ENCODE measurements at regions not wholly inside any gene's neighbourhood (a gene's known extent, or its start where the extent isn't known, plus 50 kb on each side); places are given as distances from the start of the nearest gene placed in this dataset.
A peak's percentile ranks its signal among the peaks of the same experiment; 100 is the strongest.
"Not testable (repeated sequence)": the region's sequence is repeated elsewhere in the genome, so short reads cannot be mapped to it uniquely, and the experiment has no call there.

DNA sequence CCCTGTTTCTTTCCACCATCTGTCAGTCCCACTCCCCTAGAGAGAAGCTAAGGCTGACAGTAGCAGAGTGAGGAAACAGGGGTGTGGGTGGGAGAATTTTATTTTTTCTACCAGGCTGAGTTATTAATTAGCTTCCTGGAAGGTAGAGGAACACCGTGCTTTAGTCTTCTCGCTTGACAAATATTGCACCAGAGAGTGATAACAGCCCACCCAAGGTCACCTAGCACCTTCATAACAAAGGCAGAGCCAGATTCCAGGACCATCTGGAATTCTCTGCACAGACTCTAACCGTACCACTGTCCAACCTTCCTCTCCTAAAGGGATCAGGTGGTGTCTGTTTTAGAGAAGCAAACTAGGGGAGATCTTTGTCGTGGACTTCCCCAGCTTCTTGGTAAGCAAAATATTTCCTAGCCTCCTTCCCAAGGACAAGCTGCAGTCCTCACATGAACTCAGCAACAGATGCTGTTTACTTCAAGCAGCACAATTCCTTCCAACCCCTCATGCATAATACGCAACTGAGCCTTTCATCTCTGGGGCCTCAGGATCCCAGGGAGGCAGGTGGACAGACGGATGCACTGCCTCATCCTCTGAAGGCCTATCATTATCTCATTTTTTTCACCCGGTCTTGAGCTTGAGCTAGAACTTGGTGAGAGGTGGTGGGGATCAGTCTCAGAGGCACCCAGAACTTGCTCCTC, 308.7 kb upstream of the BRINP1 start:
- Mint-ChIP-seq H3K27me3 (peaks cover 4 to 5% of the 10 kb centered on the region in 2 donors), H3K27ac (no peak overlapping the region), H3K4me3 (no peak overlapping the region), H3K4me1 (no peaks in the 10 kb centered on the region), H3K36me3 (no peaks in the 10 kb centered on the region), H3K9me3 (no peaks in the 10 kb centered on the region)
- no peak for DNase-seq
- ATAC-seq (replicated peaks): no peak

DNA sequence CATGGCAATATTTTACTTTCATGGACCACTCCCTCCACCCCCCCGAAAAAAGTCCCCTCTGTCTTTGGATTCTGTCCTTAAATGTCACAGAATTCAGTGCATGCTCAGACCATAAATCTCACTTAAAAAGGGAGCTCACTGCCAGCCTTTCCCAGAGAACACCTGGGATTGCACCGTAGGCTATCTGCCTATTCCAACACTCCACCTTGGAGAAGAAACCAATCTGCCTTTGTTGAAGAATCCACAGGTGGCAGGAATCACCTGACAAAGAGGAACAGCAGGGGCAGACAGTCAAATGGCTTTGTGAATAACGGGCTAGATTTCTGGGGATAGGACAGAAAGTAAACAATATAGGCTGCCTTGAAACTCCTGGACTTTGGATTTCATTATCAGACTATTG, 306.7 kb upstream of the BRINP1 start:
- no peak overlapping the region for H3K27ac Mint-ChIP-seq
- no peaks in the 10 kb centered on the region for H3K36me3 Mint-ChIP-seq
- peaks cover 4 to 5% of the 10 kb centered on the region in 2 donors for H3K27me3 Mint-ChIP-seq
- DNase-seq (no peak), ATAC-seq (replicated peaks) (no peak)
- no peak overlapping the region for H3K4me3 Mint-ChIP-seq
- no peaks in the 10 kb centered on the region for H3K4me1 Mint-ChIP-seq
- H3K9me3 Mint-ChIP-seq: no peaks in the 10 kb centered on the region

DNA sequence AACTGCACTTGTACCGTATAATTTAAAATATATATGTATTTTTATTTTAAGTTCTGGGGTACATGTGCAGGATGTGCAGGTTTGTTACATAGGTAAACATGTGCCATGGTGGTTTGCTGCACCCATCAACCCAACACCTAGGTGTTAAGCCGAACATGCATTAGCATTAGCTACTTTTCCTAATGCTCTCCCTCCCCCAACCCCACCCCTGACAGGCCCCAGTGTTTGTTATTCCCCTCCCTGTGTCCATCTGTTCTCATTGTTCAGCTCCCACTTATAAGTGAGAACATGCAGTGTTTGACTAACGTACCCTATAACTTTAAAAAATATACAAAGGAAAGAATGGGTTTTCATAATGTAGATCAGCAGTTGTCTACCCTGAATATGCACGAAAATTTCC, 303.5 kb upstream of the BRINP1 start:
- not testable (repeated sequence) for H3K27ac Mint-ChIP-seq; H3K9me3 Mint-ChIP-seq; H3K27me3 Mint-ChIP-seq; ATAC-seq (replicated peaks); H3K36me3 Mint-ChIP-seq; DNase-seq; H3K4me1 Mint-ChIP-seq; H3K4me3 Mint-ChIP-seq

DNA sequence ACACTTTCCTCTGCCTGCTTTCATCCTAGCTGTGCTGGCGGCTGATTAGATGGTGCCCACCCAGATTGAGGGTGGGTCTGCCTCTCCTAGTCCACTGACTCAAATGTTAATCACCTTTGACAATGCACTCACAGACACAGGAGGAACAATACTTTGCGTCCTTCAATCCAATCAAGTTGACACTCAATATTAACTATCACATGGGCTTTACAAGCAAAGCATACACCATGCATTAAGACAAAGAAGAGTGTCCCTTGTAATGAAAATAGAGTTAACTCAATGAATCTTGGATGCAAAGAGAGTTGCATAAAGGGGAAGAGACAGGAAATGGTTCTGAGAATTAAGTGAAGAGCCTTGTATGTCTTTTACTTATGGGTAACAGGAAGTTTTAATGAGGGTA, 298.7 kb upstream of the BRINP1 start:
- Mint-ChIP-seq H3K4me3 (no peak overlapping the region), H3K27me3 (peaks cover 0 to 1% of the 10 kb centered on the region in 2 donors), H3K36me3 (no peaks in the 10 kb centered on the region), H3K4me1 (no peaks in the 10 kb centered on the region), H3K9me3 (no peaks in the 10 kb centered on the region), H3K27ac (no peak overlapping the region)
- DNase-seq (no peak), ATAC-seq (replicated peaks) (no peak)

DNA sequence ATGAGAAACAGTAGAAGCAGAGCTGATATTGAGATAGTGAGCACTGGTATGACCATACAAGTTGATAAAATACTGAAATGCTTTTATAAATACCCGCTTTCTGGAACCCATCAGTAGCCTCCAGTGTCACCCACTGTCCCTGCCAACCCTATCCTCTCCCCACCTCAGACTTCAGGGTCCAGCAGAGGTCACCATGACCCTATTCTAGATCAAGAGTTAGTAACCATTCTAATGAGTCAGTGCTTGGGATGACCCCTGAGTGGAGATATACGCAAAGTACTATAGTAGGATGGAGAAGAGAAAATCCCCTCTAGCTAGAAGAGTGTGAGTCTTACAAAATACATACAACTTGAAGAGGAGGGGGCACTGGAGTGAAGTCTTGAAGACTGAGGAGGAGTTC, 297.9 kb upstream of the BRINP1 start:
- Mint-ChIP-seq H3K4me3 (no peak overlapping the region), H3K9me3 (no peaks in the 10 kb centered on the region), H3K4me1 (no peaks in the 10 kb centered on the region), H3K27me3 (peaks cover 0 to 5% of the 10 kb centered on the region in 2 donors), H3K27ac (no peak overlapping the region), H3K36me3 (no peaks in the 10 kb centered on the region)
- ATAC-seq (replicated peaks): peak in 1 of 2 donors; percentile 22
- DNase-seq: no peak

DNA sequence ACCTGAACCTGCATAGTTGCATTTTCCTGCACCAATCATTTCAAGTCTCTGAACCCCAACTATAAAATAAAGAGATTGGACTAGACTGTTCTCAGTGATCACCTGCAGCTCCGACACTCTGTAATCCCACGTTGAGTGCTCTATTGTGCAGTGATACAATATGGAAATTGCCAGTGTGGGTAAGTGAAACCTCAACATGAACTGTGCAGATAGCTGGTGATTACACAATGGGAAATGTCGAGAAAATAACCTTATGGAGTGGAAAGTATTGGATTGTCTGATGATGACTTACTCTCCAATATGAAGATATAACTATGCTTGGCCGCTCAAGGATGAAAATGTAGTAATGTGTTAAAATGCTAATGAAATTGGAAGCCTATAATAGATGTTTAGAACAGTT, 293.1 kb upstream of the BRINP1 start:
- H3K4me1 Mint-ChIP-seq: no peaks in the 10 kb centered on the region

DNA sequence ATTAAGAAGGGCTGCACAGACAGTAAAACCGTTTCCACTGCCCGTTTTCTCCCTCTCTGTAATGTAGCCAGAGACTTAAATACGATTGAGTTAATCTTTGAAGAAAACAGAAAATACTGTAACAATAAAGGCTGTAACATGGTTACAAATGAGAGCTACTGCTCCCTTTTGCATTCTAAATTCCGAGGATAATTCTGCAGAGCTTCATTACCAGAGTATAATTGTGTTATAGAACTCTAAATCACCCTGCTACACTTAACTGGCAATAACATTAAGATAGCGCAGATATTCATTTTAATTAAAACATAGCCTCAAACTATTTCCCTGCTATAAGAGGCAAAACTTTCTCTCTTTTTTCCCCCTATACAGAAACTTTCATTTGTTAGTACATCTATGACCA, 283.7 kb upstream of the BRINP1 start:
- no peaks in the 10 kb centered on the region for H3K4me1 Mint-ChIP-seq
- H3K27me3 Mint-ChIP-seq: peaks cover 4 to 5% of the 10 kb centered on the region in 2 donors
- H3K9me3 Mint-ChIP-seq: no peaks in the 10 kb centered on the region
- H3K4me3 Mint-ChIP-seq: no peak overlapping the region
- H3K27ac Mint-ChIP-seq: no peak overlapping the region
- no peak for ATAC-seq (replicated peaks)
- no peaks in the 10 kb centered on the region for H3K36me3 Mint-ChIP-seq
- no peak for DNase-seq

More for the DNA sequence above, 293.1 kb upstream of the BRINP1 start:
- ATAC-seq (replicated peaks) (no peak), DNase-seq (no peak)
- Mint-ChIP-seq H3K4me3 (no peak overlapping the region), H3K36me3 (no peaks in the 10 kb centered on the region), H3K27ac (no peak overlapping the region), H3K9me3 (no peaks in the 10 kb centered on the region), H3K27me3 (peaks cover 0 to 5% of the 10 kb centered on the region in 2 donors)

DNA sequence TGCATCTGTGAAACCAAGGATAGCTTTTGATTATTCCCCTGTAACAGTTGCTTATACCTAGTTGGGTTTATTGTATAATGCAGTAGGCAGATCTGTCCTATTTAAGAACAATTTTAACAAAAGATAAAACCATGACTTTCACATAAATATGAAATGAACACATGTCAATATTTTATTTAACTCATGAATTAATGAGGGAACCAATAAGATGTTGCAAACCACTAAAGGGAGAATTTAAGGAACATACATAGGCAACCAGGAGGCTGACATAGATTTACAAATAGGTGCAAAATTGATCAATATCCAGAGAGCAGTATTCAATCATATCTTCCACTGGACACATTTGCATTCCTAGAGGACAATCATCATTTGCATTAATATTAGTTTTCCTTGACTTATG, 280.0 kb upstream of the BRINP1 start:
- peaks cover 4 to 5% of the 10 kb centered on the region in 2 donors for H3K27me3 Mint-ChIP-seq
- H3K4me1 Mint-ChIP-seq: no peaks in the 10 kb centered on the region
- DNase-seq: no peak
- H3K27ac Mint-ChIP-seq: no peak overlapping the region
- H3K4me3 Mint-ChIP-seq: no peak overlapping the region
- ATAC-seq (replicated peaks): no peak
- H3K9me3 Mint-ChIP-seq: no peaks in the 10 kb centered on the region
- no peaks in the 10 kb centered on the region for H3K36me3 Mint-ChIP-seq

DNA sequence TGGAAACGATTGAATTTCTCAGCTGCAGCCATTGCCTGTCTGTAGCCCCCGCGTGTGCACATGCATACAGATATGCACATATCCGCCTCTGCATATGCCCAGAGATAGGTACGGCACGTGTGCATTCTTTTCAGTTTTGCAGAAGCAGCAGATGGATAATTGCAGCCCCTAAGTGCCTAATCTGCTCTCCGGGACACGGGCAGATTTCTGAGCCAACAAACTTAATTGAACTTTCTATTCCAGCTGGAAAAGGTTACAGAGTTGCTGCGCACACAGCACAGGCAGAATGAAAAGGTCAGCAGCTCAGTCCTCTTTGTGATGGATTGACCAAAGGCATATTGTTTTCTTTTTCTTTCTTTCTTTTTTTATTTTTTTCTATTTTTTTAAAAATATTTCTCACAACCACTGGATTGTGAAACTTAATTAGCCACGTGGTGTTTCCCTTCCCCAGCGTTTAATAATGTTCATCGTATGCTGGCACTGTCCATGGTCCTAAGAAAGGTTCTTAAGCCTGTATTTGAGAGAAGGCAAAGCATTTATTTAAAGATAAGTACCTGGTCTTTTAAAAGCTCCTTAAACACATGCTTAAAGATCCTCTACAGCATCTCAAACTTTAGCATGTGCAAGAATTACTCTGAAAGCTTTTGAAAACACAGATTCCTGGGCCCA, 270.2 kb upstream of the BRINP1 start:
- Mint-ChIP-seq H3K36me3 (no peaks in the 10 kb centered on the region), H3K4me3 (no peak overlapping the region), H3K27me3 (no peaks in the 10 kb centered on the region), H3K4me1 (no peaks in the 10 kb centered on the region), H3K27ac (no peak overlapping the region), H3K9me3 (peaks cover 5 to 6% of the 10 kb centered on the region in 2 donors)
- ATAC-seq (replicated peaks): no peak
- no peak for DNase-seq

DNA sequence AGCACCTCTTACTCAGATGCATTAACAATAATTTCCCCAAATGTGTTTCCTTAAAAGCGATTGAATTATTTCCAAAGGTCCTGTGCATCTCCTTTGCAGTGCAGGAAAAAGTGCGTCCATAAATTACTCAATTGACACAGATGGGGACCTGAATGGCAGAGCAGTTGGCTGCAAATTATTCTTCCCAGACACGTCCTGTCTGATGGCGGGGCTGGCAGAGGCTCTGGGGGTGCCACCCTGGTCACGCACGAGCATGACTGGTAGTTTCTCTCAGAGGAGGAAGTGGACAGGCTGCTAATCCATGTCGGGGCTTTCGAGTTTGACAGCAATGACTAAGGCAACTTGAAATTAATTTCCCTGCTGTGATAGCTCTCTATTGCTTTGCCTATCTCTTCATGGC, 264.8 kb upstream of the BRINP1 start:
- H3K36me3 Mint-ChIP-seq: no peaks in the 10 kb centered on the region

DNA sequence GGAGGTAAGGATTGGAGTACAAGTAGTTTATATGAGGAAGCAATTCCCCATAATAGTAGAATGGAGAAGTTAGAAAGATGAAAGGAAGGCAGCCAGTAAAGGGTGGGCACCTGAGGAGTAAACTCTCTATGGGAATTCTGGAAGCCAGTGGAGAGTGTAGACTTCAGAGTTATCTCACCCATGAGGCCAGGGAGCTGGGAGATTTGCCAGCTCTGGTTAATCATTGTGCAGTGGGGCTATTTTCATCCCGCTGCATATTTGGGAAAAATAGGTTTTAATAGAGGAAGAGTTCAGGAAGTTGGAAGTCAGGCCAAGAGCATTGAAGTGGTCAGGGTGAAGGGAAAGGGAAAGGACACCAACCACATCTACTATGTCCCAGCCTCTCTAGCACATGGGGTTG, 242.3 kb upstream of the BRINP1 start:
- Mint-ChIP-seq H3K36me3 (no peaks in the 10 kb centered on the region), H3K4me3 (no peak overlapping the region), H3K9me3 (peaks cover 6 to 8% of the 10 kb centered on the region in 2 donors), H3K4me1 (no peaks in the 10 kb centered on the region), H3K27me3 (no peaks in the 10 kb centered on the region), H3K27ac (no peak overlapping the region)
- ATAC-seq (replicated peaks) (no peak), DNase-seq (no peak)

More for the DNA sequence above, 264.8 kb upstream of the BRINP1 start:
- Mint-ChIP-seq H3K27ac (no peak overlapping the region), H3K4me3 (no peak overlapping the region), H3K4me1 (no peaks in the 10 kb centered on the region), H3K27me3 (no peaks in the 10 kb centered on the region), H3K9me3 (peaks cover 5 to 6% of the 10 kb centered on the region in 2 donors)
- no peak for ATAC-seq (replicated peaks)
- DNase-seq: no peak

DNA sequence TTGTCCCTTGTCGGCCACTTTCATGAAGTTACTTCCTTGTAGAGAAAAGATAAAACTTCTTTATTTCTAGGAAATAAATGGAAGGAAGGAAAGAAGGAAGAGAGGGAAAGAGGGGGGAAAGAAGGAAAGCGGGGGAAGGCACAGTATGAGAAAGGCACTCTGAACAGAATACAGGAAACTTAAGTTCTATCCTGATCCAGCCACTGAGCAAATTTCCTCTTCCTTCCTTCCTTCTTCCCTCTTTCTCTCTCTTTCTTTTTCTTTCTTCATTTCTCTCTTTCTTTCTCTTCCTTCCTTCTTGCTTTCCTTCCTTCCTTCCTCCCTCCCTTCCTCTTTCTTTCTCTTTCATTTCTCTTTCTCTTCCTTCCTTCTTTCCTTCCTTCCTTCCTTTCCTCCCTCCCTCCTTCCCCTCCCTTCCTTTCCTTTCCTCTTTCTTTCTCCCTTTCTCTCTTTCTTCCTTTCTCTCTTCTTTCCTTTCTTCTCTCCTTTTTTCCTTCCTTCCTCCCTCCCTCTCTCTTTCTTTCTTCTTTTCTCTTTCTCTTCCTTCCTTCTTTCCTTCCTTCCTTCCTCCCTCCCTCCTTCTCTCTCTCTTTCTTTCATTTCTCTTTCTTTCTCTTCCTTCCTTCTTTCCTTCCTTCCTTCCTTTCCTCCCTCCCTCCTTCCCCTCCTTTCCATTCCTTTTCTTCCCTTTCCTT, 240.2 kb upstream of the BRINP1 start:
- Mint-ChIP-seq H3K36me3 (no peaks in the 10 kb centered on the region), H3K27me3 (no peaks in the 10 kb centered on the region), H3K4me3 (no peak overlapping the region), H3K9me3 (peaks cover 9 to 15% of the 10 kb centered on the region in 2 donors), H3K4me1 (no peaks in the 10 kb centered on the region), H3K27ac (no peak overlapping the region)
- DNase-seq: no peak
- no peak for ATAC-seq (replicated peaks)

DNA sequence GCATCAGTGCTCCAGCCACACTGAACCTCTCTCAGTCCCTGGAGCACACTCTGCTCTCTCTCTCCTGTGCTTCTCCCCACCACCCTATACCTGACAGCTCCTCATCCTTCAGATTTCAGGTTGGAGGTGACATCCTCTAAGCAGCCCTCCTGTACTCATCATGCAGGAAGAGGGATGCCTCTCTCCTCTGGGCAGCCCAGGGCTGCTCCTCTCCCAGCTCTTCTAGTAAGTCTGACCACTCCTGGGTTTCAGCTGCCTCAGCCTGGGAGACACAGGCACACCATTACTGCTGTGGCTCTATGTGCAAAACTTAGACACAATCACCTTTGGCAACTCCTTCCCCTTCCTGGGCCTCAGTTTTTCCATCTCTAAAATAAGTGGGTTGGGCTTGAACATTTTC, 232.4 kb upstream of the BRINP1 start:
- ATAC-seq (replicated peaks): peak in 1 of 2 donors; percentile 25

DNA sequence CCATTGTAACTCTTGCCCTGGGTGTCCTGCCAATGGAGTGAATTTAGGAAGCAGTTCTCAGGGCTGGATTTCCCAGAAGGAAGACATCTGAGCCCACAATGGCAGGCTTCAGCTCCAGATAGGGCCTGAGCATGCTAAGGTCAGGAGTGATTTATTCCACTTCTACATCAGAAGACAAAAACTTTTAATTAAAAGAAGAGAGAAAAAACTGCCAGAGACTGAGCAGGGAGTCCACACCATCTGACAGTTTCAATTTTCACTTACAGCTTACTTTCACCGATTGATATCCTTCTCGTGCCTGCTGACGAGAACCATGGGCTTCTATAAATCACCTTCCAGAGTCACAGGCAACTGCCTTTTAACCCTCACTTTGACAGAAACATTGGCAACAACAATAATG, 228.3 kb upstream of the BRINP1 start:
- Mint-ChIP-seq H3K36me3 (no peaks in the 10 kb centered on the region), H3K27ac (no peak overlapping the region), H3K4me1 (no peaks in the 10 kb centered on the region), H3K27me3 (no peaks in the 10 kb centered on the region), H3K9me3 (no peaks in the 10 kb centered on the region), H3K4me3 (no peak overlapping the region)
- ATAC-seq (replicated peaks) (no peak), DNase-seq (no peak)

More for the DNA sequence above, 232.4 kb upstream of the BRINP1 start:
- Mint-ChIP-seq H3K4me3 (no peak overlapping the region), H3K27me3 (no peaks in the 10 kb centered on the region), H3K36me3 (no peaks in the 10 kb centered on the region), H3K27ac (no peak overlapping the region), H3K4me1 (no peaks in the 10 kb centered on the region), H3K9me3 (peaks cover 5 to 6% of the 10 kb centered on the region in 2 donors)
- DNase-seq: no peak

DNA sequence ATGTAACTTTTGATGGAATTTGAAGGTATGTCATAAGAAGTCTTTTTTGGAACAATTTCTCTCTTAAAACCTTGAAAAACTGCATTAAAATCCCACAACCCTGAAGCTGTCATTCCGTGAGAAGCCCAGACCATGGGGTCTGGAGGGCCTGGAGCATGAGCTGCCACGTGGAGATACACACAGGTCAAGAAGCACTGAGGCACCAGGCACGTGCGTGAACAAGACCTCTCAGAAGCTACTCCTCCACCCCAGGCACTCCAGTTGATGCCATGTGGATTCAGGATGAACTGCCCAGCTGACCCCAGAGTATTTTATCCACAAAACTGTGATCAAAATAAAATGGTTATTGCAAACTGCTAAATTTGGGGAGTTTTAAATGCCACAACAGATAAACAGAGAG, 227.5 kb upstream of the BRINP1 start:
- Mint-ChIP-seq H3K27ac (no peak overlapping the region), H3K4me1 (no peaks in the 10 kb centered on the region), H3K27me3 (no peaks in the 10 kb centered on the region), H3K36me3 (no peaks in the 10 kb centered on the region), H3K4me3 (no peak overlapping the region), H3K9me3 (peaks cover 0 to under 1% of the 10 kb centered on the region in 2 donors)
- no peak for ATAC-seq (replicated peaks)
- DNase-seq: no peak
